ENCODE measurements at regions not wholly inside any gene's neighbourhood (a gene's known extent, or its start where the extent isn't known, plus 50 kb on each side); places are given as distances from the start of the nearest gene placed in this dataset.

- no peak overlapping the region for H3K4me3 ChIP-seq
- H3K27ac ChIP-seq, result no peak overlapping the region
Observed at GRCh38 chr2:222146488-222146887, 152.3 kb downstream of the PAX3 start.

GRCh38 chr2:222142027-222142426 is 156.8 kb downstream of the PAX3 start:
- Histone ChIP-seq H3K27ac (no peak overlapping the region), H3K4me3 (no peak overlapping the region)

GRCh38 chr2:222136106-222136630 is 162.6 kb downstream of the PAX3 start:
- Histone ChIP-seq H3K4me3 (no peak overlapping the region), H3K27ac (no peak overlapping the region)

GRCh38 chr2:222134654-222135053 is 164.1 kb downstream of the PAX3 start:
- no peak overlapping the region for H3K4me3 ChIP-seq
- H3K27ac ChIP-seq, result no peak overlapping the region

- Histone ChIP-seq H3K4me3 (no peak overlapping the region), H3K27ac (no peak overlapping the region)
Observed at GRCh38 chr2:222133897-222134296, 164.9 kb downstream of the PAX3 start.

- Histone ChIP-seq H3K4me3 (no peak overlapping the region), H3K27ac (no peak overlapping the region)
Observed at GRCh38 chr2:222130855-222131254, 167.9 kb downstream of the PAX3 start.

GRCh38 chr2:222127660-222128059 is 171.1 kb downstream of the PAX3 start:
- no peak overlapping the region for H3K27ac ChIP-seq
- H3K4me3 ChIP-seq, result no peak overlapping the region

- Histone ChIP-seq H3K4me3 (no peak overlapping the region), H3K27ac (no peak overlapping the region)
Observed at GRCh38 chr2:222120933-222121332, 177.9 kb downstream of the PAX3 start.

- no peak overlapping the region for H3K4me3 ChIP-seq
Observed at GRCh38 chr2:222115296-222115695, 183.5 kb downstream of the PAX3 start.

GRCh38 chr2:222108957-222109585 is 189.7 kb downstream of the PAX3 start:
- no peak overlapping the region for H3K27ac ChIP-seq
- H3K4me3 ChIP-seq, result no peak overlapping the region

More at GRCh38 chr2:222115296-222115695, 183.5 kb downstream of the PAX3 start:
- no peak overlapping the region for H3K27ac ChIP-seq

- Histone ChIP-seq H3K27ac (no peak overlapping the region), H3K4me3 (no peak overlapping the region)
Observed at GRCh38 chr2:222108497-222108896, 190.3 kb downstream of the PAX3 start.

- Histone ChIP-seq H3K4me3 (no peak overlapping the region), H3K27ac (no peak overlapping the region)
Observed at GRCh38 chr2:222105046-222105445, 193.8 kb downstream of the PAX3 start.

GRCh38 chr2:222102575-222103349 is 196.0 kb downstream of the PAX3 start:
- H3K4me3 ChIP-seq, result no peak overlapping the region
- no peak overlapping the region for H3K27ac ChIP-seq

- no peak overlapping the region for H3K4me3 ChIP-seq
- no peak overlapping the region for H3K27ac ChIP-seq
Observed at GRCh38 chr2:222100704-222101699, 197.8 kb downstream of the PAX3 start.

- Histone ChIP-seq H3K4me3 (no peak overlapping the region), H3K27ac (no peak overlapping the region)
Observed at GRCh38 chr2:222088561-222088960, 210.2 kb downstream of the PAX3 start.

GRCh38 chr2:222087998-222088397 is 210.8 kb downstream of the PAX3 start:
- Histone ChIP-seq H3K27ac (no peak overlapping the region), H3K4me3 (no peak overlapping the region)

GRCh38 chr2:222082201-222082600 is 216.6 kb downstream of the PAX3 start:
- no peak overlapping the region for H3K27ac ChIP-seq
- H3K4me3 ChIP-seq, result no peak overlapping the region

- H3K27ac ChIP-seq, result no peak overlapping the region
- H3K4me3 ChIP-seq, result no peak overlapping the region
Observed at GRCh38 chr2:222080141-222080540, 218.7 kb downstream of the PAX3 start.

GRCh38 chr2:222076973-222077690 is 221.7 kb downstream of the PAX3 start:
- Histone ChIP-seq H3K4me3 (no peak overlapping the region), H3K27ac (no peak overlapping the region)
